SK-N-MC (cell line): ENCODE measurements at regions not wholly inside any gene's neighbourhood (a gene's known extent, or its start where the extent isn't known, plus 50 kb on each side); places are given as distances from the start of the nearest gene placed in this dataset.

Source experiments
- DNase-seq: peaks from one replicate; pipeline ENCODE4 v3.0.0-alpha.2; 2011; ENCODE audit warnings: low read depth, low spot score
- H3K27ac ChIP-seq: fragments of 200-600 bp; sonication (generic); 2 replicates; pipeline ENCODE4 v1.5.1; 2016; ENCODE audit warnings: mixed run types
- H3K36me3 ChIP-seq: fragments of 200-600 bp; sonication (generic); 2 replicates; pipeline ENCODE4 v1.6.1; 2017; ENCODE audit warnings: antibody characterized with exemption, low read length, mixed read lengths; ENCODE audit not compliant: insufficient read depth
- H3K4me3 ChIP-seq: fragments of 200-600 bp; sonication (generic); 2 replicates; pipeline ENCODE4 v1.5.1; 2016
- H3K9ac ChIP-seq: fragments of 200-600 bp; sonication (generic); 2 replicates; pipeline ENCODE4 v1.8.0; 2017; ENCODE audit warnings: mixed run types, mixed read lengths; ENCODE audit not compliant: insufficient read length
- H3K9me3 ChIP-seq: fragments of 200-600 bp; sonication (generic); 2 replicates; pipeline ENCODE4 v1.6.1; 2017; ENCODE audit warnings: low read depth, mild to moderate bottlenecking, antibody characterized with exemption, low read length, moderate library complexity, mixed read lengths
- EZH2 ChIP-seq: fragments of 200-600 bp; sonication (generic); IDR thresholded peaks from one replicate; pipeline ENCODE4 v1.6.1; 2017; ENCODE audit warnings: antibody characterized with exemption
- FOXP2 ChIP-seq: optimal IDR thresholded peaks from 2 replicates; pipeline ENCODE3; 2011; ENCODE audit warnings: mild to moderate bottlenecking, moderate library complexity; ENCODE audit not compliant: insufficient read depth; ENCODE audit errors: extremely low read length, control extremely low read depth
- POLR2AphosphoS5 ChIP-seq: IDR thresholded peaks from 2 replicates; pipeline ENCODE4 v1.6.1; 2012; ENCODE audit warnings: mild to moderate bottlenecking, low read depth, low read length, borderline replicate concordance

DNA sequence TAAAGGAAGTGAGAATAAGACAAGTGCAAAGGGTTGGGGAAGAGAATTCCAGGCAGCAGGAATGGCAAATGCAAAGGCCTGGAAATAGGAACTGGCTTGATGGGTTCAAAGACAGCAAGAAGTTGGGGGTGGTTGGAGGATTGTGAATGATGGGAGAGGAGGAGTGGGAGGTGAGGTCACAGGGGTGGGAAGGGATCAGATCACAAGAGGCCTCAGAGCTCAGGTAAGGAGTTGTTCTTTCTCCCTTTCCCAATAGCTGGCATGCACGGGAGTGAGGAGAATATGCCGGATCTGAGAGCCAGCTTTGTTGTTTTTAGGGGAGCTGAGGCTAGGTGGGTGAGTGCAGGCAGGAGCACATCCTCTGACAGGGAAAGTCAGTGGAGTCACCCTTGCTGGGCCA is 94.0 kb upstream of the RAB3GAP2 start:
- Histone ChIP-seq H3K9me3 (no peaks in the 10 kb centered on the region), H3K36me3 (no peaks in the 10 kb centered on the region), H3K4me3 (no peak overlapping the region), H3K9ac (no peak overlapping the region), H3K27ac (no peak overlapping the region)
- no peak for TF ChIP-seq EZH2
- no peak for TF ChIP-seq FOXP2
- no peak for TF ChIP-seq POLR2AphosphoS5
- no peak for DNase-seq

DNA sequence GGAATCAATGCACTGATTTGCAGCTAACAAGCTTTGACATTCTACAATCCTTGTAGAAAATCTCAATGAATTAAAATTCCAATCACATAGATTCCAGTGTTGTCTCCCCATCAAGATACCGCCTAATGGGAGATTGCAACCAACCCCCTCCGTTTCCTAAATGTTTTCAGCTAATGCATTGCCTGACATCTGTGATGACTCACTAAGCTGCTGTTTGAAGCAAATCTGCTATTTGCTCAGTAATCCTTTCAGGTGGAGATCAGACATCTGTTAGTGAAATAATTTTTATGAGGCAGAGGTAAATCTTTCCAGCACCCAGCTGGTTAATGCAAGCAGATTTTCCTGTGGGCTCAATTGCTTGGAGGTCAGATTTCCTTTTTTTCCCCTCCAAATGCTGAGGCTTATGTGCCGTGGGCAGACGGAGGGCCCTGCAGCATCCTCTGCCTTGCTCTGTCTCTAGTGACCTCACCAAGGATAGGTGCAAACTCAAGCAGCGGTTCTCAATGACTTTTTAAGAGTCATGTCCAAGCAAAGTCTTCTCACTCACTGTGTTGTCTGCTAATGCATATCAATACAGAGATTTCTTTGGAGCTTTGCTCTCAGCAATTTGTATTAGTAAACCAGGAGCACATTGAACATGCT is 91.1 kb upstream of the RAB3GAP2 start:
- Histone ChIP-seq H3K9me3 (no peaks in the 10 kb centered on the region), H3K27ac (no peak overlapping the region), H3K4me3 (no peak overlapping the region), H3K9ac (no peak overlapping the region), H3K36me3 (no peaks in the 10 kb centered on the region)
- DNase-seq, result no peak
- TF ChIP-seq POLR2AphosphoS5 (no peak), FOXP2 (no peak), EZH2 (no peak)

DNA sequence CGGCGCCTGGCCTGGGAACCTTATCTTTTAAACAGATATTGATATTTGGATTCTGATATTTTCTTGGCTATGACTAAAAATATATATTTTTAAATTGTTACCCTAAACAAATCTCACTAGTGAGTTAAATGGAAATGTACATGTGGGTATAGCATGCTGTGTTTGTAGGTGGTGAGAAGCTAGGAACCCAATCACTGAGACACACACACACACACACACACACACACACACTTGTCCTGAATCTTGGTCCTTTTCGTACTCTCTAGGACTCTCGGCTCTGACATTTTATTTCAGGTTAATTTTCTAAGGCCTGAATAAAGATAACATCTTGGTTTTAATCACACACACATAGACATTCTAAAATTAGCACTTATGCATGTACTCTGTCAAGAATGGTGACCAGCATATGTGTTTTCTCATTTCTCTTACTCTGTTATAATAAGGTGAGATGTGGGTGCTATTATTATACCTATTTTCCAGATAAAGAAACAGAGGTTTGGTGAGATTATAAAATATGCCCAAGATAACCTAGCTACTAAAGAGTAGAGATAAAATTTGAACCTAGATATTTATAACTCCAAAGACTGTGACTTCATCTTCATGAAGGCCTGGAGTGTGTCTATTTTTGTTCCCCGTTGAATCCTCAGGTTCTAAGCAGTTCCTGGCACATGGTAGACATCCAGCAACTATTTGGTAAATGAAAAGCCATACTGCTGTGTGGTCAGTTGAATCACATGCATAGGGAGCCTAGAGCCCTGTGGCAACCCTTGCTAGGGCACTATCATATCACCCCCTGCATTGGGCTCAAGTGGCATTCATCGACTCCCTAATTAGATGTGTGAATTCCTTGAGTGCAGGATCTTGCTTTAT is 85.0 kb upstream of the RAB3GAP2 start:
- TF ChIP-seq POLR2AphosphoS5 (no peak), FOXP2 (no peak), EZH2 (no peak)
- Histone ChIP-seq H3K9ac (no peak overlapping the region), H3K4me3 (no peak overlapping the region), H3K36me3 (no peaks in the 10 kb centered on the region), H3K27ac (no peak overlapping the region), H3K9me3 (no peaks in the 10 kb centered on the region)
- no peak for DNase-seq

DNA sequence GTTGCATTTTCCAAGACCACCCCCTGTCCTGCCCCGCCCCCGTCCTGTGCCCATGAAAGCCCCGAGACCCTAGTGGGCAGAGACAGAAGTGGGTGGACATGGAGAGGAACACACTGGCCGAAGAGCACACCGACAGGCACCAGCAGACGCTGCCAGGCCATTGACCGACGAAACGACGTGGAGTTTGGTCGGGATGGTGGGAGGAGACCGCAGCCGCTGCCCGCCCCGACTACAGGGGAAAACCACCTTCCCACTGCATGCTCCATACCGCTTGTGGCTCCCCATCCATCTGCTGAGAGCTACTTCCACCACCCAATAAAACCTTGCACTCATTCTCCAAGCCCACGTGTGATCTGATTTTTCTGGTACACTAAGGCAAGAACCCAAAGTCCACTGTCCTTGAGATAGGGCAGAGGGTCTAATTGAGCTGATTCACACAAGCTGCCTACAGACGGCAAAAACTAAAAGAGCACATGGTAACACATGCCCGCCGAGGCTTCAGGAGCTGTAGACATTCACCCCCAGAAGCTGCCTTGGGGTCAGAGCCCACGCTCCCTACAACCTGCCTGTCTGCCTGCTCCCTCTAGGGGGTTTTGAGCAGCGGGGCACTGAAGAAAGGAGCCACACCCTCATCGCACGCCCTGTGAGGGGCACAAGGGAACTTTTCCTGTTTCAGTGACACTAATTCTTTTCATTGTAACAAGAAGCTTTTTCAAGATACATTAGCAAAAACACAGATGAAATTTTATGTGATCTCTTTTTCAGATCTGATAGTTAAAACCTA is 81.2 kb upstream of the RAB3GAP2 start:
- no peaks in the 10 kb centered on the region for H3K36me3 ChIP-seq
- no peak overlapping the region for H3K4me3 ChIP-seq
- H3K9ac ChIP-seq, result no peak overlapping the region
- no peak for DNase-seq
- TF ChIP-seq POLR2AphosphoS5 (no peak), EZH2 (no peak), FOXP2 (no peak)
- no peaks in the 10 kb centered on the region for H3K9me3 ChIP-seq
- H3K27ac ChIP-seq, result no peak overlapping the region

DNA sequence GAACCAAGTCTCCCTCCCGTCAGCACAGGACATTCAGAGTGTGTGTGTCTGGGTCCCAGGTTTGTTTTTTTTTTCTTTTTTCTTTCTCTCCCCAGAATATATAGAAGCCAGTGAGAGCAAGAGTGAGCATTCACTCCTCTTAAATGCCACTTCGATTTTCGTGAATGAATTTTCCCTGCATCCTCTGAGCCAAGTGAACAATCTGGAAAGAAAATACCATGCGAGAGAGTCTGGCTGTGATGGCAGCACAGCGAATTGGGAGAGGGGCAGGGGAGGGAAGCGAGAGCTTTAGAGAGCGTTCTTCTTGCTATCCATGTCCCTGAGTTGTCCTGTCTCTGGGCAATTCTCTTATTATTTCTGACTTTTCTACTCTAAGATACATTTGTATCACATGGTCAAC is 76.0 kb upstream of the RAB3GAP2 start:
- no peak for DNase-seq
- Histone ChIP-seq H3K9me3 (no peaks in the 10 kb centered on the region), H3K4me3 (peak overlapping the region; percentile 44), H3K9ac (no peak overlapping the region), H3K27ac (no peak overlapping the region), H3K36me3 (no peaks in the 10 kb centered on the region)
- TF ChIP-seq POLR2AphosphoS5 (no peak), EZH2 (no peak), FOXP2 (no peak)

DNA sequence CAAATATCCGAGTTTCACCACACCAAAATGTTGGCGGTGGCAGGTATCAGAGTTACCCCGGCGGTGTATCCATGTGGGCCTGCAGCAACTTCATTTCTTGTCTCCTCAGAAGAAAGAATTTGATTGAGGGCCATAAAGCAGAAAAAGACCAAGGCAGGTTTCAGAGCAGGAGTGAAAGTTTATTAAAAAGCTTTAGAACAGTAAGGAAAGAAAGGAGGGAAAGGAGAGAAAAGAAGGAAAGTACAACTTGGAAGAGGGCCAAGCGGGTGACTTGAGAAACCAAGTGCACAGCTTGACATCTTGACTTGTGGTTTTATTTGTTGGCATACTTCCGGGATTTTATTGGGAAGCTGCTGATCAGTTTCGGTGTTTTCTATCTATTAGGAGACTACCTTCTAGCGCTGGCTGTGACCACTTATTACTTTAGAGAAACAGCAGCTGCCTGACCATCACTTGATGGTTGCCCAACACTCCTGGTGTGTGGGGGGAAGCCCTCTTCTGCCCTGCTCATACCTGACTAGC is 75.5 kb upstream of the RAB3GAP2 start:
- DNase-seq, result peak; percentile 30
- Histone ChIP-seq H3K9ac (no peak overlapping the region), H3K9me3 (no peaks in the 10 kb centered on the region), H3K4me3 (peak overlapping the region; percentile 44), H3K36me3 (no peaks in the 10 kb centered on the region), H3K27ac (no peak overlapping the region)
- no peak for TF ChIP-seq EZH2
- no peak for TF ChIP-seq POLR2AphosphoS5
- TF ChIP-seq FOXP2, result no peak

DNA sequence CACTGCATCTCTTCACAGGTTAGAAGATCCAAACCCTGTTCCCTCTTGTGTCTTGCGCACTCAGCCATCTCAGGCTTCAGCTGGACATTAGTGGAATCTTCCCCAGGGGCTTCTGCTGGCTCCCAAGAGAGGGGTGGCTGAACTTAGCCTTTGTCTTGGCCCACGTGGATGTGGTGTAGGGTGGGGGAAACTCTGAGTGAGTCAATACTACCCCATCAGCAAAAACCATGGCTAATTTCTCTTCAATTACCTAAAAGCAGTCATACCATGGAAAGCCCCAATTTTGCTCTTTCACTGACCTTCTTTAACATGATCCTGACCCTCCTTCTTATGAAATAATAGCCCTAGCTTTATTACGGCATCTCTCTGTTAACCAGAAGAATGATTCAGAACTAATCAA is 72.5 kb upstream of the RAB3GAP2 start:
- H3K36me3 ChIP-seq, result no peaks in the 10 kb centered on the region
- TF ChIP-seq FOXP2, result no peak
- no peak for TF ChIP-seq POLR2AphosphoS5
- TF ChIP-seq EZH2, result no peak
- DNase-seq, result no peak
- H3K9ac ChIP-seq, result no peak overlapping the region
- H3K9me3 ChIP-seq, result no peaks in the 10 kb centered on the region
- no peak overlapping the region for H3K27ac ChIP-seq
- no peak overlapping the region for H3K4me3 ChIP-seq

DNA sequence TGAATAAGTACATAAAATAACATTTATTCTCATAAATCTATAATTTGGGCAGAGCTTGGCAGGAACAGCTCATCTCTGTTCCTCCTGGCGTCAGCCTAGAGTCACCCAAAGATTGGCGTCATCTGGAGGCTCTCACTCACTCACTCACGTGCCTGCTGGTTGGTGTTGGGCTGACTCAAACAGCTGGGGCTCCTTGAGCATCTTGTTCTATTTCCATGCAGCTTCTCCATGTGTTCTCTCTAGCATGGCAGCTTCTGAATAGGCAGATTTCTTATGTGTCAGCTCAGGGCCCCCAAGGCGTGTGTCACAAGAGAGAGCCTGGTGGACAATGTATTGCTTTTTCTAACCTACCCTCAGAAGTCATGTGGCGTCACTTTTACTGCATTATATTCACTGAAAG is 70.6 kb upstream of the RAB3GAP2 start:
- Histone ChIP-seq H3K9me3 (no peaks in the 10 kb centered on the region), H3K27ac (no peak overlapping the region), H3K4me3 (no peak overlapping the region), H3K36me3 (no peaks in the 10 kb centered on the region), H3K9ac (no peak overlapping the region)
- TF ChIP-seq EZH2 (no peak), FOXP2 (no peak), POLR2AphosphoS5 (no peak)
- DNase-seq, result no peak
